Common myeloid progenitor, CD34-positive (primary cell): ENCODE measurements at regions not wholly inside any gene's neighbourhood (a gene's known extent, or its start where the extent isn't known, plus 50 kb on each side); places are given as distances from the start of the nearest gene placed in this dataset.
A peak's percentile ranks its signal among the peaks of the same experiment; 100 is the strongest.

Source experiments
- CTCF ChIA-PET: fragments of 350-600 bp; sonication (Branson Sonifier 250); formaldehyde crosslinking; loops from one replicate; lab custom pipeline; 2021; ENCODE audit warnings: antibody characterized with exemption; lab: Charles Lee
- POLR2A ChIA-PET: fragments of 350-600 bp; sonication (Branson Sonifier 250); formaldehyde crosslinking; loops from one replicate; lab custom pipeline; 2021; ENCODE audit warnings: antibody characterized with exemption; lab: Charles Lee
- DNase-seq, 3 donors: peaks; one replicate each; pipeline versions ENCODE4 v3.0.0 to v3.0.0-alpha.2; 2013
- H3K27ac ChIP-seq, 2 experiments: 1 replicate in 1 of 2; 2 replicates in 1 of 2; pipeline ENCODE4 v1.7.0; 2013; ENCODE audit warnings: inconsistent platforms in 2 of 2, low read length in 2 of 2, mild to moderate bottlenecking in 2 of 2, low read depth in 1 of 2, moderate library complexity in 1 of 2; ENCODE audit not compliant: severe bottlenecking in 2 of 2, insufficient read depth in 1 of 2, poor library complexity in 1 of 2
- H3K27me3 ChIP-seq, 5 experiments: replicated peaks in 2 of 5; 1 replicate in 3 of 5; 2 replicates in 2 of 5; pipeline versions ENCODE4 v1.6.1 to v1.7.0; 2013; ENCODE audit warnings: low read length in 4 of 5, mild to moderate bottlenecking in 2 of 5, moderate library complexity in 2 of 5, inconsistent platforms in 1 of 5; ENCODE audit not compliant: insufficient read depth in 5 of 5, control insufficient read depth in 4 of 5
- H3K36me3 ChIP-seq, 4 experiments: 1 replicate in 2 of 4; 2 replicates in 2 of 4; pipeline versions ENCODE4 v1.6.1 to v1.7.0; 2013; ENCODE audit warnings: low read length in 3 of 4, control low read depth in 1 of 4, mild to moderate bottlenecking in 1 of 4; ENCODE audit not compliant: control insufficient read depth in 4 of 4, insufficient read depth in 4 of 4
- H3K4me1 ChIP-seq, 4 experiments: 1 replicate in 3 of 4; 2 replicates in 1 of 4; pipeline versions ENCODE4 v1.6.1 to v1.7.1; 2013; ENCODE audit warnings: low read length in 3 of 4, mild to moderate bottlenecking in 3 of 4, control low read depth in 1 of 4, inconsistent platforms in 1 of 4, moderate library complexity in 1 of 4; ENCODE audit not compliant: control insufficient read depth in 4 of 4, insufficient read depth in 4 of 4; ENCODE audit errors: control extremely low read depth in 1 of 4
- H3K4me3 ChIP-seq, 7 experiments: 1 replicate in 4 of 7; 2 replicates in 3 of 7; pipeline versions ENCODE4 v1.5.1 to v1.7.0; 2013; ENCODE audit warnings: mild to moderate bottlenecking in 7 of 7, low read length in 6 of 7, moderate library complexity in 6 of 7, inconsistent platforms in 2 of 7, low read depth in 2 of 7, control low read depth in 1 of 7; ENCODE audit not compliant: insufficient read depth in 4 of 7, control insufficient read depth in 1 of 7; ENCODE audit errors: extremely low read depth in 1 of 7
- H3K9me3 ChIP-seq, 5 experiments: 1 replicate in 4 of 5; 2 replicates in 1 of 5; pipeline versions ENCODE4 v1.6.1 to v1.7.1; 2013; ENCODE audit warnings: low read length in 4 of 5, mild to moderate bottlenecking in 2 of 5, inconsistent platforms in 1 of 5, low read depth in 1 of 5, moderate library complexity in 1 of 5; ENCODE audit not compliant: control insufficient read depth in 4 of 5, insufficient read depth in 2 of 5; ENCODE audit errors: control extremely low read depth in 1 of 5
- WGBS: methylation state at CpG from one replicate; pipeline ENCODE4 v1.1.5; 2013; ENCODE audit not compliant: insufficient coverage; 5-methylcytosine and 5-hydroxymethylcytosine counted together

GRCh38 chr18:23331091-23331920 is 121.8 kb upstream of the RIOK3 start:
- ChIA-PET CTCF (interaction anchor here (0.6 to 0.9 kb wide), 2 partner anchors 11 to 149 kb away, joined by 3 to 4 read pairs; no protein-coding TSS in a partner anchor), POLR2A (no interaction called here)
- Histone ChIP-seq H3K4me3 (no peak overlapping the region), H3K4me1 (no peaks in the 10 kb centered on the region), H3K9me3 (no peaks in the 10 kb centered on the region), H3K27ac (no peak overlapping the region), H3K36me3 (peaks cover 0 to 6% (median 3%) of the 10 kb centered on the region in 4 experiments), H3K27me3 (no peaks in the 10 kb centered on the region)
- WGBS, result over 99% methylated on average over 18 of the region's 22 CpGs
- DNase-seq, result no peak

GRCh38 chr18:23332356-23332755 is 120.7 kb upstream of the RIOK3 start:
- Histone ChIP-seq H3K9me3 (no peaks in the 10 kb centered on the region), H3K4me1 (no peaks in the 10 kb centered on the region), H3K4me3 (no peak overlapping the region), H3K36me3 (peaks cover 0 to 6% (median 3%) of the 10 kb centered on the region in 4 experiments), H3K27ac (no peak overlapping the region), H3K27me3 (no peaks in the 10 kb centered on the region)
- ChIA-PET POLR2A (no interaction called here), CTCF (interaction anchor here (0.9 to 1.3 kb wide), 2 partner anchors 12 to 24 kb away, joined by 3 read pairs; no protein-coding TSS in a partner anchor)
- DNase-seq, result no peak
- no CpG with 5 or more reads among the region's 2 CpGs for WGBS

DNA sequence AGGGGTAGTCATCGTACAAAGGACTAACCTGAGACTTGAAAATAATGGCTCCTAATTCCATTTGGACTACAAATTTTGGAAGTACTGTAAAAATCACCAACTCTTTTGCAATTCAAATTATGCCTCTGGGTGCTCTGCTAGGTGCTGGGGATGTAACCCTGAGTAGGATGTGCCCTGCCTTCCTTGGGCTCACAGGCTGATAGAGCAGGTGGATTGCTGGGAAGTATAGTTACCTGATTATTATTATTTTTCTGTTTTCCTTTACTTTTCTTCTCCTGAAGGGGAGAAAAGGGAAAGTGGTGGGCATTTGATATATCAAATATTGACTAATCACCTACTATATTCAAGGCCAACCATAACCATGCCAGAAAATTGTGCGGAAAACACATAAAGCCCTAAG is 119.3 kb upstream of the RIOK3 start:
- CTCF ChIA-PET, result no interaction called here

GRCh38 chr18:23334569-23334968 is 118.5 kb upstream of the RIOK3 start:
- no peak overlapping the region for H3K4me3 ChIP-seq
- H3K27ac ChIP-seq, result no peak overlapping the region
- POLR2A ChIA-PET, result no interaction called here
- H3K36me3 ChIP-seq, result peaks cover 0 to 6% (median 4%) of the 10 kb centered on the region in 4 experiments
- no peak for DNase-seq
- H3K27me3 ChIP-seq, result no peaks in the 10 kb centered on the region
- no peaks in the 10 kb centered on the region for H3K4me1 ChIP-seq
- H3K9me3 ChIP-seq, result no peaks in the 10 kb centered on the region
- WGBS, result 93% methylated on average over 2 of the region's 13 CpGs
- CTCF ChIA-PET, result interaction anchor here (1.1 kb wide), 1 partner anchor 73 kb away, joined by 3 read pairs; no protein-coding TSS in a partner anchor

More for the DNA sequence above, 119.3 kb upstream of the RIOK3 start:
- H3K27ac ChIP-seq, result no peak overlapping the region
- H3K4me1 ChIP-seq, result no peaks in the 10 kb centered on the region
- peaks cover 0 to 6% (median 4%) of the 10 kb centered on the region in 4 experiments for H3K36me3 ChIP-seq
- H3K4me3 ChIP-seq, result no peak overlapping the region
- WGBS, result no CpG with 5 or more reads among the region's 2 CpGs
- no peaks in the 10 kb centered on the region for H3K9me3 ChIP-seq
- no peak for DNase-seq
- POLR2A ChIA-PET, result no interaction called here
- no peaks in the 10 kb centered on the region for H3K27me3 ChIP-seq

DNA sequence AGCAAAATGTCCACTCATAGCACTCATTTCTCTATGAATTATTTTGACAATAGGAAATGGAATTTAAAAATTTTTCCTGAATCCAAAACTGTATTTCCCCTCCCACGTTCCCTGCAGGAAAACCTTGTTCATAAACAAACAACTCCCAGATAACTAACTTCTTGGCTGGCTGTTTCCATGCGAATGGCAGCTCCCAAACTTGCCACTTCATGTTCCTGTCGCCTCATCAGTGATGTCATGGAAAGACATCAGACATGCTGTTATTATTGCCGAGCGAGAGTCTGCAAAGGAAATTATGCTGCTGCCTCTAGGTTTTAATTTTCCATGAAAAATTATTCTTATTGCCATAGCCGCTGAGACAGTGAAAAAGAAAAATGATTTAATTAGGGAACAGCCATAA is 117.0 kb upstream of the RIOK3 start:
- 88% methylated on average over 3 of the region's 6 CpGs for WGBS
- H3K4me3 ChIP-seq, result no peak overlapping the region
- ChIA-PET POLR2A (no interaction called here), CTCF (no interaction called here)
- H3K27me3 ChIP-seq, result no peaks in the 10 kb centered on the region
- H3K4me1 ChIP-seq, result no peaks in the 10 kb centered on the region
- peaks cover 0 to 3% (median 0%) of the 10 kb centered on the region in 4 experiments for H3K36me3 ChIP-seq
- H3K27ac ChIP-seq, result no peak overlapping the region
- DNase-seq, result no peak
- H3K9me3 ChIP-seq, result no peaks in the 10 kb centered on the region

DNA sequence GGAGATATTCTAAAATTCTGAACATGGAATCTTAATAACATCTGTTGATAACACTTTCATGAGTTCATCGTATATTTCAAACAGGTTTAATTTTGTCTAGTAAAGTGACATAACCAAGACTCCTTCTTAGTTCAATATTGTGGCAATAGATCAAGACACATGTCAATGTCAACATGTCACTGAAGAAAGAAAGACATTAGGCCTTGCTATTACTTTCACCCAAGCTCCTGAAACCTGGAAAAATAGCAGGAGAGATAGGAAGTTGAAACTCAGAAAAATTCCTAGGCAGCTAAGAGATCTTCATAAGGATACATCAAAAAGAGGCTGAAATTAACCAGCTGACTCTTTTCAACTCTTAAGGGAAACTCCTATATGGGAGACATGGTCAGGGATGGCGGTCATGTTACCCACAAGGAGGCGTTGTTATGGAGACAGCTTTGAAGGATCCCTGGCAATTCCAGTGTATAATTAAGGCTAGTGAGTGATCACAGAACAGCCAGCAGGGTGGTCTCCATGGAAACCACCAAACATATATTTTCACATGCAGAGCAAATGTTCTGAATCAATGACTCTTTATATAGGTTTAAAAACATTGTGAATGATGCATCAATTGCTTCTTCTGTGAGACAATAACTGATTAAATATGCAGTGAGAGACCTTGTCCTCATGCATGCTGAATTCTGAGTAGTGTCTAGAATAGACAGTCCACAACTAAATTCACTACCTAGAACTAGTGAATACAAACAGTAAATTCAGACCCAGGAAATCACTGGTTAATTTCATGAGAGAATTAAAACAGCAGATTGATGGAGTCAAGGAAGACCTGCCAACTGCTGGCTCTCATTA is 115.3 kb upstream of the RIOK3 start:
- CTCF ChIA-PET, result interaction anchor here (0.7 kb wide), 1 partner anchor 17 kb away, joined by 3 read pairs; no protein-coding TSS in a partner anchor
- peak; percentile 29 to 46 (median 40) for DNase-seq

More for the DNA sequence above, 115.3 kb upstream of the RIOK3 start:
- no peak overlapping the region for H3K4me3 ChIP-seq
- H3K27me3 ChIP-seq, result no peaks in the 10 kb centered on the region
- WGBS, result no CpG with 5 or more reads among the region's 3 CpGs
- POLR2A ChIA-PET, result no interaction called here
- peaks cover 0 to 3% (median 1%) of the 10 kb centered on the region in 4 experiments for H3K36me3 ChIP-seq
- no peaks in the 10 kb centered on the region for H3K9me3 ChIP-seq
- no peaks in the 10 kb centered on the region for H3K4me1 ChIP-seq
- H3K27ac ChIP-seq, result no peak overlapping the region
